Tibial artery (tissue), 4 donors: ENCODE measurements at regions not wholly inside any gene's neighbourhood (a gene's known extent, or its start where the extent isn't known, plus 50 kb on each side); places are given as distances from the start of the nearest gene placed in this dataset.

Source experiments
- DNase-seq, 2 donors: peaks; one replicate each; pipeline ENCODE4 v3.0.0-alpha.2; 2019
- H3K27ac ChIP-seq, 2 donors: fragments of 200-600 bp; sonication (generic) in 1 of 2; 1 replicate in 1 of 2; 2 replicates in 1 of 2; pipeline ENCODE4 v1.5.1; 2018 to 2019; ENCODE audit warnings: mild to moderate bottlenecking in 1 of 2
- H3K27me3 ChIP-seq, 2 donors: fragments of 200-600 bp; sonication (generic) in 1 of 2; one replicate each; pipeline versions ENCODE4 v1.5.1 to v1.6.0; 2016 to 2019
- H3K36me3 ChIP-seq, 3 donors: fragments of 200-600 bp; sonication (generic) in 2 of 3; one replicate each; pipeline ENCODE4 v1.5.1; 2016 to 2019; ENCODE audit warnings: mild to moderate bottlenecking in 2 of 3
- H3K4me1 ChIP-seq, 4 donors: fragments of 200-600 bp; sonication (generic) in 2 of 4; 1 replicate in 3 of 4; 2 replicates in 1 of 4; pipeline ENCODE4 v1.5.1; 2016 to 2019
- H3K4me3 ChIP-seq, 2 donors: fragments of 200-600 bp; sonication (generic) in 1 of 2; 1 replicate in 1 of 2; 2 replicates in 1 of 2; pipeline ENCODE4 v1.5.1; 2018 to 2019; ENCODE audit warnings: mild to moderate bottlenecking in 2 of 2
- H3K9me3 ChIP-seq, 3 donors: fragments of 200-600 bp; sonication (generic) in 1 of 3; one replicate each; pipeline ENCODE4 v1.5.1; 2016 to 2019
- intact Hi-C: fragments of 100-400 bp; cut with DNase I; formaldehyde crosslinking; loops from one replicate; pipeline ENCODE4 v1.15.0; 2023; ENCODE audit warnings: low total_unique reads
- TF ChIP-seq, protein P1 (sequence below), 2 experiments: fragments of 200-600 bp in 1 of 2; fragments of 450-650 bp in 1 of 2; IDR thresholded peaks; one replicate each; pipeline ENCODE4 v1.5.1; 2017 to 2019; ENCODE audit warnings: antibody characterized with exemption in 2 of 2, mild to moderate bottlenecking in 1 of 2, moderate library complexity in 1 of 2

DNA sequence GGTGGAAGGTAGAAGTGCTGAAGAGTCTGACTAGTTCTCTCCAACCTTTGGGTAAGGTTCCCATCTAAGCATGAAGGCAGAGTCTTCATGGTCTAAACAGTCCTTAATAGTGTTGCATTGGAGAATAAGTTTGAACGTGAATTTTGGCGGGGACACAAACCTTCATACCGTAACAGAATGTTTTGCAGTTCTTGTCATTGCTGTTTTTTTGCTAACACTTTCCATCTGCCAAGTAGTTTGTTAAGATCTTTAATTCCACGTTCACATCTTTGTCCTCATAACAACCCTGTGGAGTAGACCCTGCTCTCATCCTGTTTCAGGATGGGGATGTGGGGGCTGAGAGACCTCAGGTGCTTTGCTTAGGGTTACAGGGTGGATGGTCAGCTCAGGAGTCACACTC, 936.9 kb upstream of the EEF2KMT start:
- Histone ChIP-seq H3K9me3 (no peaks in the 10 kb centered on the region), H3K36me3 (no peaks in the 10 kb centered on the region), H3K4me3 (no peak overlapping the region), H3K27ac (no peak overlapping the region), H3K27me3 (no peaks in the 10 kb centered on the region), H3K4me1 (no peaks in the 10 kb centered on the region)
- TF ChIP-seq, protein P1, sequence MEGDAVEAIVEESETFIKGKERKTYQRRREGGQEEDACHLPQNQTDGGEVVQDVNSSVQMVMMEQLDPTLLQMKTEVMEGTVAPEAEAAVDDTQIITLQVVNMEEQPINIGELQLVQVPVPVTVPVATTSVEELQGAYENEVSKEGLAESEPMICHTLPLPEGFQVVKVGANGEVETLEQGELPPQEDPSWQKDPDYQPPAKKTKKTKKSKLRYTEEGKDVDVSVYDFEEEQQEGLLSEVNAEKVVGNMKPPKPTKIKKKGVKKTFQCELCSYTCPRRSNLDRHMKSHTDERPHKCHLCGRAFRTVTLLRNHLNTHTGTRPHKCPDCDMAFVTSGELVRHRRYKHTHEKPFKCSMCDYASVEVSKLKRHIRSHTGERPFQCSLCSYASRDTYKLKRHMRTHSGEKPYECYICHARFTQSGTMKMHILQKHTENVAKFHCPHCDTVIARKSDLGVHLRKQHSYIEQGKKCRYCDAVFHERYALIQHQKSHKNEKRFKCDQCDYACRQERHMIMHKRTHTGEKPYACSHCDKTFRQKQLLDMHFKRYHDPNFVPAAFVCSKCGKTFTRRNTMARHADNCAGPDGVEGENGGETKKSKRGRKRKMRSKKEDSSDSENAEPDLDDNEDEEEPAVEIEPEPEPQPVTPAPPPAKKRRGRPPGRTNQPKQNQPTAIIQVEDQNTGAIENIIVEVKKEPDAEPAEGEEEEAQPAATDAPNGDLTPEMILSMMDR (IDR thresholded peaks at IDR 0.05) = no peak
- DNase-seq = no peak
- intact Hi-C loops = no loop called here

DNA sequence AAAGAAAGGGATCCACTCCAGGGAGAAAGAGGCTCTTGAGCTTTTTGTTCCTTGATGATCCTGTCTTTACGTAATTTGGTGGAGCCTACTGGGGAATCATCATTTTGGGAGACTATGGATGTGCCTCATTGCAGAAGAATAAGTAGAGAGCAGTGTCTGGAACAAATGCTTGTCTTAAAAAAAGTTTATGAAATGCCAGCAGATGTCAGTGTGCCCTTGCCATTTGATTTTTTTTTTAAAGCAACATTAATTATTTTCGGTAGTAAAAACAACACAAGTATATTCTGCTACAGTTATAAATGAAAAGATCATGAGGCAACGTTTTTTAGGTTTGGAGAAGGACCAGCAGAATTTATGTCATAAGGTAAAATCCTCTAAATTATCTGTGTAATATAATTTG, 934.8 kb upstream of the EEF2KMT start:
- H3K27ac ChIP-seq = no peak overlapping the region
- intact Hi-C loops = no loop called here
- no peaks in the 10 kb centered on the region for H3K36me3 ChIP-seq
- H3K4me1 ChIP-seq = no peaks in the 10 kb centered on the region
- TF ChIP-seq, protein P1 (IDR thresholded peaks at IDR 0.05) = no peak
- no peak for DNase-seq
- H3K27me3 ChIP-seq = no peaks in the 10 kb centered on the region
- no peaks in the 10 kb centered on the region for H3K9me3 ChIP-seq
- H3K4me3 ChIP-seq = no peak overlapping the region

DNA sequence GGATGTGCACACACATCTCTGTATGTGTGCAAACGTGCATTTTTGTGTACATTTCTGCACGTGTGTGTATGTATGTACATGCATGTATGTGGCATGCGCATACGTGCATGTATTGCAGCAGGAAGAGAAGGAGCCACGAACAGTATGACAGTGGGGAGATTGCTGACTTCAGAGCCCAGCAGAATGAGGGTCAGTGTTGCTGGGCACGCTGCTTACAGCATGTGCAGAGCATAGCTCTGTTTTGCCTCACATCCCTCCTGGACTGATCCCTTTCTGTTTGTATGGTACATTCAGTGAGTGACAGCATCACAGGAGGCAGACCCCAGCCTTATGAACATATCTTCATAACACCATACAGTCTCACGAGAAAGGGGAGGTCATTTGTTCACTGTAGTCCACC, 934.0 kb upstream of the EEF2KMT start:
- DNase-seq = no peak
- intact Hi-C loops = no loop called here
- Histone ChIP-seq H3K4me1 (no peaks in the 10 kb centered on the region), H3K4me3 (no peak overlapping the region), H3K27ac (no peak overlapping the region), H3K9me3 (no peaks in the 10 kb centered on the region), H3K27me3 (no peaks in the 10 kb centered on the region), H3K36me3 (no peaks in the 10 kb centered on the region)
- TF ChIP-seq, protein P1 (IDR thresholded peaks at IDR 0.05) = no peak

DNA sequence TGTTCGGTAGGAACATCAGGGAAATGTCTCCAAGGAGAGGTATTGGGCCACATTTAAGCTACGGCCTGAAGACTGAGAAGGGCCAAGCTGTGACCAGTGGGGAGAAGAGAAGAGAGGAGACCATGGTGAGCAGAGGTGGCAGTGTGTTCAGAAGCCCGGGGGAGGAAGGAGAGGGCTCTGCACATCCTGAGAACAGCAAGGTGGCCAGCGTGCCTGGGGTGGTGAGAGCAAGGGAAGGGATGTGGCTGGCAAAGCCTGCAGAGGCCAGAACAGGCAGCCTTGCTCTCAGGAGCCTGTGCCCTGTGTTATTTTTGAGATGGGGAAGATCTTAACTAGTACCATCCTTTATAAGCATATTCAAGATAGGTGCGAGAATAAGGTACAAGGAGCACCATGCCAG, 933.5 kb upstream of the EEF2KMT start:
- DNase-seq = no peak
- TF ChIP-seq, protein P1 (IDR thresholded peaks at IDR 0.05) = no peak
- H3K36me3 ChIP-seq = no peaks in the 10 kb centered on the region
- H3K27ac ChIP-seq = no peak overlapping the region
- intact Hi-C loops = no loop called here
- H3K4me1 ChIP-seq = no peaks in the 10 kb centered on the region
- no peak overlapping the region for H3K4me3 ChIP-seq
- H3K9me3 ChIP-seq = no peaks in the 10 kb centered on the region
- H3K27me3 ChIP-seq = no peaks in the 10 kb centered on the region

DNA sequence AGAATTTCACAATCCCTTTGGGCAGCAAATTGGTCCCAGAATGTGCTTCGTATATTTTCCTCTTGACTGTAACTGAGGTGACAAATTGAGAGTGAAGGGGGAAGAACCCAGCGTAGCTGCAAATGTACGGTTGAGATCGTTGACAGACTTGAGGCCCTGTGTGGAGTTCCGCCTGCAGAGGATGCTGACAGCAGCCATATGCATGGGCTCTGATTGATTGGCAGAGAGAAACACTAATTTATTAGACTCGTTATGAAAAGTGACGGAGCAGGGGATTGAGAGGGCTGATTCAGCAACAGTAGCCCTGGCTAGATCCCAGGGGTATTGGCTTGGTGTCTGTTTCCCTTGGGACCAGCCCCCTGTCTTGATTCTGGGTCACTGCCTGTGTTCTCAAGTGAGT, 930.1 kb upstream of the EEF2KMT start:
- Histone ChIP-seq H3K27ac (no peak overlapping the region), H3K36me3 (no peaks in the 10 kb centered on the region), H3K4me3 (no peak overlapping the region), H3K27me3 (no peaks in the 10 kb centered on the region), H3K4me1 (no peaks in the 10 kb centered on the region), H3K9me3 (no peaks in the 10 kb centered on the region)
- TF ChIP-seq, protein P1 (IDR thresholded peaks at IDR 0.05) = no peak
- DNase-seq = no peak
- intact Hi-C loops = no loop called here

DNA sequence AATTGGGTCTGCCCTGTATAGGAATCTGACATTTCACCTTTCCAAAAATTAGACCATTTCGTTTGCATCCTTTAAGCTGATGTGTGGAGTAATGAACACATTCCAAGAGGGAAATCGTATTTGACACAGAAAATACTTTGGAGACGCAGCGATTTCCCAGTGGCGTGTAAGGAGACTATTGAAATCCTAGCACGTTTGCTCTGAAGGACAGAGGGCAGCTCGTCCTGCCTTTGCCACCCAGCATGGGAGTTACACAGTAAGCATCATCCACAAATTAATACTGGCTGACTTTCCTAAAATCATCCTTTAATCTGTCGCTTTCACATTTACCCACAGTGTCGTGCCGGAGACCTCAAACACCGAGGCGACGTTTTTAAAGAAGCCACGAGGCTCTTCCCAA, 925.9 kb upstream of the EEF2KMT start:
- Histone ChIP-seq H3K27ac (no peak overlapping the region), H3K27me3 (peaks cover 0 to 29% of the 10 kb centered on the region in 2 donors), H3K9me3 (no peaks in the 10 kb centered on the region), H3K4me3 (no peak overlapping the region), H3K4me1 (peaks cover 0 to 10% (median 0%) of the 10 kb centered on the region in 4 donors), H3K36me3 (no peaks in the 10 kb centered on the region)
- intact Hi-C loops = no loop called here
- TF ChIP-seq, protein P1 (IDR thresholded peaks at IDR 0.05) = no peak
- no peak for DNase-seq
